CD4-positive, CD25-positive, alpha-beta regulatory T cell (primary cell): ENCODE measurements at regions not wholly inside any gene's neighbourhood (a gene's known extent, or its start where the extent isn't known, plus 50 kb on each side); places are given as distances from the start of the nearest gene placed in this dataset.

Experiments
- ATAC-seq, 2 donors: fragments of 150-1000 bp; cut with Tn5 transposase; one replicate each; pipeline ENCODE4 v1.10.0; 2021; ENCODE audit warnings: low read depth in 2 of 2, moderate number of reproducible peaks in 2 of 2, moderate library complexity in 1 of 2
- DNase-seq, 3 donors: peaks; one replicate each; pipeline versions ENCODE4 v3.0.0 to v3.0.0-alpha.2; 2012 to 2022; ENCODE audit warnings: mixed read lengths in 1 of 3
- H3K27ac ChIP-seq: one replicate; pipeline ENCODE4 v1.7.0; 2013; ENCODE audit warnings: mild to moderate bottlenecking, low read length; ENCODE audit not compliant: insufficient read depth, poor library complexity, severe bottlenecking
- H3K27me3 ChIP-seq: one replicate; pipeline ENCODE4 v1.7.0; 2013; ENCODE audit warnings: low read length; ENCODE audit not compliant: control insufficient read depth, insufficient read depth
- H3K36me3 ChIP-seq: one replicate; pipeline ENCODE4 v1.7.0; 2013; ENCODE audit warnings: mild to moderate bottlenecking, low read length, moderate library complexity; ENCODE audit not compliant: control insufficient read depth, insufficient read depth
- H3K4me1 ChIP-seq: 2 replicates; pipeline ENCODE4 v1.7.0; 2013; ENCODE audit warnings: mild to moderate bottlenecking, low read length; ENCODE audit not compliant: insufficient read depth, control insufficient read depth, poor library complexity, severe bottlenecking
- H3K4me3 ChIP-seq: one replicate; pipeline ENCODE4 v1.7.0; 2013; ENCODE audit warnings: low read depth, mild to moderate bottlenecking, low read length, moderate library complexity
- H3K9me3 ChIP-seq, 2 experiments: 1 replicate in 1 of 2; 2 replicates in 1 of 2; pipeline ENCODE4 v1.7.0; 2013; ENCODE audit warnings: low read length in 2 of 2, mild to moderate bottlenecking in 1 of 2, moderate library complexity in 1 of 2; ENCODE audit not compliant: control insufficient read depth in 2 of 2
- H3K27ac Mint-ChIP-seq, 3 donors: one replicate each; pipeline ENCODE4 v1.8.0; 2020 to 2022; ENCODE audit warnings: mild to moderate bottlenecking in 3 of 3, mixed read lengths in 3 of 3, moderate library complexity in 2 of 3
- H3K27me3 Mint-ChIP-seq: one replicate; pipeline ENCODE4 v1.8.0; 2022; ENCODE audit warnings: mild to moderate bottlenecking, mixed read lengths
- H3K36me3 Mint-ChIP-seq: one replicate; pipeline ENCODE4 v1.8.0; 2020; ENCODE audit warnings: mixed read lengths
- H3K4me1 Mint-ChIP-seq, 4 donors: one replicate each; pipeline ENCODE4 v1.8.0; 2020 to 2022; ENCODE audit warnings: mixed read lengths in 4 of 4, mild to moderate bottlenecking in 1 of 4
- H3K4me3 Mint-ChIP-seq, 4 donors: one replicate each; pipeline ENCODE4 v1.8.0; 2020 to 2022; ENCODE audit warnings: mild to moderate bottlenecking in 4 of 4, mixed read lengths in 4 of 4, moderate library complexity in 3 of 4
- H3K9me3 Mint-ChIP-seq, 7 donors: one replicate each; pipeline ENCODE4 v1.8.0; 2020 to 2022; ENCODE audit warnings: mixed read lengths in 7 of 7, mild to moderate bottlenecking in 3 of 7, moderate library complexity in 2 of 7

GRCh38 chr3:16086690-16087089, 87.8 kb upstream of the GALNT15 start:
- H3K4me1 Mint-ChIP-seq = no peaks in the 10 kb centered on the region
- H3K36me3 Mint-ChIP-seq = peaks cover 3% of the 10 kb centered on the region
- H3K4me3 Mint-ChIP-seq = no peak overlapping the region
- H3K27ac ChIP-seq = no peak overlapping the region
- no peak for ATAC-seq
- peaks cover 3% of the 10 kb centered on the region for H3K27me3 ChIP-seq
- no peak overlapping the region for H3K4me3 ChIP-seq
- H3K27me3 Mint-ChIP-seq = no peaks in the 10 kb centered on the region
- no peak overlapping the region for H3K27ac Mint-ChIP-seq
- H3K4me1 ChIP-seq = no peaks in the 10 kb centered on the region
- H3K9me3 ChIP-seq = peaks cover 4 to 6% of the 10 kb centered on the region in 2 experiments
- no peaks in the 10 kb centered on the region for H3K36me3 ChIP-seq
- DNase-seq = no peak
- H3K9me3 Mint-ChIP-seq = peaks cover 2 to 20% (median 7%) of the 10 kb centered on the region in 7 donors

GRCh38 chr3:16088496-16088895, 86.0 kb upstream of the GALNT15 start:
- Histone ChIP-seq H3K4me1 (no peaks in the 10 kb centered on the region), H3K9me3 (no peaks in the 10 kb centered on the region), H3K4me3 (no peak overlapping the region), H3K27me3 (peaks cover 3% of the 10 kb centered on the region), H3K27ac (no peak overlapping the region), H3K36me3 (no peaks in the 10 kb centered on the region)
- ATAC-seq = no peak
- Mint-ChIP-seq H3K27ac (no peak overlapping the region), H3K27me3 (no peaks in the 10 kb centered on the region), H3K9me3 (peaks cover 0 to 7% (median 2%) of the 10 kb centered on the region in 7 donors), H3K36me3 (no peaks in the 10 kb centered on the region), H3K4me3 (no peak overlapping the region), H3K4me1 (no peaks in the 10 kb centered on the region)
- no peak for DNase-seq

- Mint-ChIP-seq H3K4me1 (no peaks in the 10 kb centered on the region), H3K27ac (no peak overlapping the region), H3K9me3 (peaks cover 0 to 6% (median 1%) of the 10 kb centered on the region in 7 donors), H3K4me3 (no peak overlapping the region), H3K27me3 (no peaks in the 10 kb centered on the region), H3K36me3 (no peaks in the 10 kb centered on the region)
- H3K27ac ChIP-seq = no peak overlapping the region
- no peak overlapping the region for H3K4me3 ChIP-seq
- H3K4me1 ChIP-seq = no peaks in the 10 kb centered on the region
- H3K27me3 ChIP-seq = peaks cover 3% of the 10 kb centered on the region
- no peaks in the 10 kb centered on the region for H3K9me3 ChIP-seq
- no peak for DNase-seq
- H3K36me3 ChIP-seq = no peaks in the 10 kb centered on the region
- ATAC-seq = no peak
These were observed 85.0 kb upstream of the GALNT15 start for GRCh38 chr3:16089521-16089920.

GRCh38 chr3:16090024-16090423, 84.5 kb upstream of the GALNT15 start:
- ATAC-seq = no peak

GRCh38 chr3:16090706-16091105, 83.8 kb upstream of the GALNT15 start:
- Histone ChIP-seq H3K27ac (no peak overlapping the region), H3K9me3 (no peaks in the 10 kb centered on the region), H3K4me1 (no peaks in the 10 kb centered on the region), H3K36me3 (no peaks in the 10 kb centered on the region), H3K27me3 (peaks cover 3% of the 10 kb centered on the region), H3K4me3 (no peak overlapping the region)
- DNase-seq = no peak
- H3K27me3 Mint-ChIP-seq = no peaks in the 10 kb centered on the region
- ATAC-seq = no peak
- H3K4me3 Mint-ChIP-seq = no peak overlapping the region
- H3K9me3 Mint-ChIP-seq = peaks cover 0 to 3% (median 0%) of the 10 kb centered on the region in 7 donors
- H3K4me1 Mint-ChIP-seq = no peaks in the 10 kb centered on the region
- no peaks in the 10 kb centered on the region for H3K36me3 Mint-ChIP-seq
- no peak overlapping the region for H3K27ac Mint-ChIP-seq

More at GRCh38 chr3:16090024-16090423, 84.5 kb upstream of the GALNT15 start:
- Histone ChIP-seq H3K27me3 (peaks cover 3% of the 10 kb centered on the region), H3K4me3 (no peak overlapping the region), H3K4me1 (no peaks in the 10 kb centered on the region), H3K36me3 (no peaks in the 10 kb centered on the region), H3K9me3 (no peaks in the 10 kb centered on the region), H3K27ac (no peak overlapping the region)
- Mint-ChIP-seq H3K4me3 (no peak overlapping the region), H3K27me3 (no peaks in the 10 kb centered on the region), H3K27ac (no peak overlapping the region), H3K36me3 (no peaks in the 10 kb centered on the region), H3K4me1 (no peaks in the 10 kb centered on the region), H3K9me3 (peaks cover 0 to 2% (median 0%) of the 10 kb centered on the region in 7 donors)
- DNase-seq = no peak

- Mint-ChIP-seq H3K4me3 (no peak overlapping the region), H3K27ac (no peak overlapping the region), H3K36me3 (no peaks in the 10 kb centered on the region), H3K9me3 (peaks cover 0 to 3% (median 0%) of the 10 kb centered on the region in 7 donors), H3K4me1 (no peaks in the 10 kb centered on the region), H3K27me3 (no peaks in the 10 kb centered on the region)
- no peaks in the 10 kb centered on the region for H3K9me3 ChIP-seq
- ATAC-seq (no peak), DNase-seq (no peak)
- H3K27me3 ChIP-seq = peaks cover 3% of the 10 kb centered on the region
- H3K27ac ChIP-seq = no peak overlapping the region
- no peaks in the 10 kb centered on the region for H3K36me3 ChIP-seq
- H3K4me3 ChIP-seq = no peak overlapping the region
- no peaks in the 10 kb centered on the region for H3K4me1 ChIP-seq
These were observed 81.6 kb upstream of the GALNT15 start for GRCh38 chr3:16092923-16093322.

- H3K9me3 ChIP-seq = no peaks in the 10 kb centered on the region
- no peak overlapping the region for H3K27ac ChIP-seq
- Mint-ChIP-seq H3K36me3 (no peaks in the 10 kb centered on the region), H3K4me1 (no peaks in the 10 kb centered on the region), H3K27me3 (peaks cover 4% of the 10 kb centered on the region), H3K9me3 (peaks cover 0 to 2% (median 0%) of the 10 kb centered on the region in 7 donors), H3K27ac (no peak overlapping the region), H3K4me3 (no peak overlapping the region)
- no peaks in the 10 kb centered on the region for H3K36me3 ChIP-seq
- H3K4me1 ChIP-seq = no peaks in the 10 kb centered on the region
- ATAC-seq = no peak
- H3K4me3 ChIP-seq = no peak overlapping the region
- no peaks in the 10 kb centered on the region for H3K27me3 ChIP-seq
- DNase-seq = no peak
These were observed 72.9 kb upstream of the GALNT15 start for GRCh38 chr3:16101295-16102186.

GRCh38 chr3:16102187-16102561, 72.3 kb upstream of the GALNT15 start:
- no peak overlapping the region for H3K4me3 Mint-ChIP-seq
- ATAC-seq = no peak
- H3K27me3 Mint-ChIP-seq = peaks cover 6% of the 10 kb centered on the region
- H3K27ac Mint-ChIP-seq = no peak overlapping the region
- H3K27ac ChIP-seq = no peak overlapping the region
- DNase-seq = no peak
- no peaks in the 10 kb centered on the region for H3K36me3 ChIP-seq
- H3K27me3 ChIP-seq = no peaks in the 10 kb centered on the region
- no peak overlapping the region for H3K4me3 ChIP-seq
- no peaks in the 10 kb centered on the region for H3K4me1 Mint-ChIP-seq
- no peaks in the 10 kb centered on the region for H3K36me3 Mint-ChIP-seq
- no peaks in the 10 kb centered on the region for H3K9me3 ChIP-seq
- H3K4me1 ChIP-seq = no peaks in the 10 kb centered on the region
- H3K9me3 Mint-ChIP-seq = peaks cover 0 to 2% (median 0%) of the 10 kb centered on the region in 7 donors
